HG03439 (cell line): ENCODE measurements at regions not wholly inside any gene's neighbourhood (a gene's known extent, or its start where the extent isn't known, plus 50 kb on each side); places are given as distances from the start of the nearest gene placed in this dataset.

Source experiments
- ATAC-seq: cut with Tn5 transposase; IDR thresholded peaks from one replicate; pipeline ENCODE4 v1.9.1; 2021; ENCODE audit warnings: mild to moderate bottlenecking, moderate library complexity; ENCODE audit not compliant: unreplicated experiment

GRCh38 chr21:18937337-18937736 is 533.8 kb upstream of the TMPRSS15 start:
- no peak for ATAC-seq

GRCh38 chr21:18940791-18941190 is 537.2 kb upstream of the TMPRSS15 start:
- no peak for ATAC-seq

GRCh38 chr21:18950045-18950740 is 546.6 kb upstream of the TMPRSS15 start:
- ATAC-seq, result no peak

- no peak for ATAC-seq
Observed at GRCh38 chr21:18951271-18952038, 547.9 kb upstream of the TMPRSS15 start.

- no peak for ATAC-seq
Observed at GRCh38 chr21:18954441-18954844, 550.9 kb upstream of the TMPRSS15 start.

- ATAC-seq, result no peak
Observed at GRCh38 chr21:18959817-18960216, 556.2 kb upstream of the TMPRSS15 start.

GRCh38 chr21:18960306-18960705 is 556.7 kb upstream of the TMPRSS15 start:
- no peak for ATAC-seq

GRCh38 chr21:18970416-18970815 is 566.8 kb upstream of the TMPRSS15 start:
- ATAC-seq, result no peak

- ATAC-seq, result no peak
Observed at GRCh38 chr21:18970941-18971340, 567.4 kb upstream of the TMPRSS15 start.

- no peak for ATAC-seq
Observed at GRCh38 chr21:18985584-18985983, 582.0 kb upstream of the TMPRSS15 start.

GRCh38 chr21:18986197-18986596 is 582.6 kb upstream of the TMPRSS15 start:
- ATAC-seq, result no peak

- no peak for ATAC-seq
Observed at GRCh38 chr21:18987520-18988026, 584.0 kb upstream of the TMPRSS15 start.

- ATAC-seq, result no peak
Observed at GRCh38 chr21:18989953-18990495, 586.4 kb upstream of the TMPRSS15 start.

GRCh38 chr21:18991846-18992245 is 588.3 kb upstream of the TMPRSS15 start:
- no peak for ATAC-seq

- ATAC-seq, result no peak
Observed at GRCh38 chr21:19010251-19010650, 606.7 kb upstream of the TMPRSS15 start.

GRCh38 chr21:19010996-19011395 is 607.4 kb upstream of the TMPRSS15 start:
- no peak for ATAC-seq

GRCh38 chr21:19011451-19011850 is 607.9 kb upstream of the TMPRSS15 start:
- no peak for ATAC-seq

GRCh38 chr21:19013916-19014315 is 610.3 kb upstream of the TMPRSS15 start:
- no peak for ATAC-seq

GRCh38 chr21:19018529-19018928 is 614.9 kb upstream of the TMPRSS15 start:
- ATAC-seq, result no peak

GRCh38 chr21:19022978-19023377 is 619.4 kb upstream of the TMPRSS15 start:
- ATAC-seq, result no peak

GRCh38 chr21:19026911-19027310 is 623.3 kb upstream of the TMPRSS15 start:
- no peak for ATAC-seq

- no peak for ATAC-seq
Observed at GRCh38 chr21:19029816-19030215, 626.2 kb upstream of the TMPRSS15 start.
